GM12892 (cell line): ENCODE measurements at regions not wholly inside any gene's neighbourhood (a gene's known extent, or its start where the extent isn't known, plus 50 kb on each side); places are given as distances from the start of the nearest gene placed in this dataset.

Experiments used
- POLR2A ChIP-seq: IDR thresholded peaks from 2 replicates; pipeline ENCODE4 v1.6.1; 2011; ENCODE audit warnings: low read depth, low read length, control low read depth
- POLR2AphosphoS5 ChIP-seq: IDR thresholded peaks from 2 replicates; pipeline ENCODE4 v1.6.1; 2011; ENCODE audit warnings: low read depth, low read length, control low read depth

DNA sequence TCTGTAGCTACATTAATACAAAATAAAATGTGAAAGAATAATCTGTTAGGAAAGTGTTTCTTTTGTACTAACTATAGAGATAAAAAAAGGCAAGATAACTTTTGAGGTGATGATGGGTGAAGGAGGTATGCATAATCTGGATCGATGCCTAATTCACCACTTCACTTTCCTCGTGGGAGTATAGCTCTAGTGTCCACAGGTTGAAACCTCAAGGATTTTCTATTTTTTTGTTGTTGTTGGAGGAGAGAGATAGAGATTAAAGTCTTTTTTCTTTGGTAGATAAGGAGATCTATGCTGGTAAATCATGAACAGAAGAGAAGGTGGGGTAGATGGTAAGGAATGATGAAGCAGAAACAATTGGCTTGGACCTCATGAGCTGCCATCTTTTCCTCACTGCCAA, 635.3 kb upstream of the ZEB2 start:
- TF ChIP-seq POLR2A (no peak), POLR2AphosphoS5 (no peak)
